GM12878 (cell line): ENCODE measurements at regions not wholly inside any gene's neighbourhood (a gene's known extent, or its start where the extent isn't known, plus 50 kb on each side); places are given as distances from the start of the nearest gene placed in this dataset.

Experiments
- ATAC-seq: fragments of 200-7000 bp; cut with Tn5 transposase; 3 replicates; pipeline ENCODE4 v1.9.1; 2020; ENCODE audit warnings: mild to moderate bottlenecking, moderate library complexity
- BruUV-seq: library from RNA; stranded (reverse); fragments of 400-500 nt; replicated peaks from 2 replicates; lab custom pipeline; 2021; lab: Mats Ljungman, UMichigan
- CTCF ChIA-PET: fragments of 300-600 bp; sonication (Branson Sonifier 250); formaldehyde crosslinking; extraction: SDS; loops from one replicate; lab custom pipeline; 2021; ENCODE audit warnings: inconsistent platforms; lab: Yijun Ruan, JAX
- POLR2A ChIA-PET: fragments of 350-600 bp; formaldehyde crosslinking; extraction: SDS; loops from one replicate; lab custom pipeline; 2021; ENCODE audit warnings: inconsistent platforms; lab: Charles Lee
- RAD21 ChIA-PET: fragments of 300-600 bp; sonication (Branson Sonifier 250); formaldehyde crosslinking; loops from one replicate; lab custom pipeline; 2023; ENCODE audit warnings: antibody characterized with exemption; ENCODE audit not compliant: unreplicated experiment; lab: Charles Lee
- SMC1A ChIA-PET: fragments of 300-600 bp; sonication (Branson Sonifier 250); formaldehyde crosslinking; loops from one replicate; lab custom pipeline; 2023; ENCODE audit not compliant: unreplicated experiment, uncharacterized antibody; lab: Charles Lee
- DNase-seq: peaks from one replicate; pipeline ENCODE4 v3.0.0-alpha.2; 2011; ENCODE audit warnings: low read depth, low spot score
- FAIRE-seq: peaks from 3 replicates; lab custom pipeline; 2011; peaks lifted over from hg19 to GRCh38; lab: Jason Lieb, UNC
- H2AFZ ChIP-seq: 2 replicates; pipeline ENCODE4 v1.6.0; 2011; ENCODE audit warnings: low read depth, low read length, control low read depth; ENCODE audit not compliant: control insufficient read depth
- H3K27ac ChIP-seq: 2 replicates; pipeline ENCODE4 v1.5.1; 2011; ENCODE audit warnings: control low read depth; ENCODE audit not compliant: control insufficient read depth, insufficient read depth
- H3K27me3 ChIP-seq, 2 experiments: replicated peaks in 1 of 2; 2 replicates each; pipeline versions ENCODE4 v1.6.0 to v1.6.1; 2011; ENCODE audit warnings: low read length in 1 of 2; ENCODE audit not compliant: control insufficient read depth in 2 of 2, insufficient read depth in 2 of 2
- H3K36me3 ChIP-seq, 2 experiments: 2 replicates each; pipeline ENCODE4 v1.5.1; 2011; ENCODE audit warnings: low read length in 1 of 2; ENCODE audit not compliant: control insufficient read depth in 2 of 2, insufficient read depth in 2 of 2
- H3K4me1 ChIP-seq: 2 replicates; pipeline ENCODE4 v1.6.1; 2011; ENCODE audit warnings: mild to moderate bottlenecking, low read length, moderate library complexity, mixed read lengths; ENCODE audit not compliant: control insufficient read depth, insufficient read depth
- H3K4me2 ChIP-seq: 2 replicates; pipeline ENCODE4 v1.6.0; 2011; ENCODE audit warnings: control low read depth; ENCODE audit not compliant: control insufficient read depth, insufficient read depth
- H3K4me3 ChIP-seq: fragments of 200-600 bp; sonication (generic); 2 replicates; pipeline ENCODE4 v1.5.1; 2016
- H3K79me2 ChIP-seq: 2 replicates; pipeline ENCODE4 v1.6.0; 2011; ENCODE audit warnings: low read length; ENCODE audit not compliant: control insufficient read depth, insufficient read depth
- H3K9ac ChIP-seq: 2 replicates; pipeline ENCODE4 v1.8.0; 2011; ENCODE audit warnings: low read length, control low read depth, mixed read lengths; ENCODE audit not compliant: control insufficient read depth, insufficient read depth
- H3K9me3 ChIP-seq: replicated peaks from 3 replicates; pipeline ENCODE4 v1.5.1; 2011; ENCODE audit warnings: mild to moderate bottlenecking, low read length; ENCODE audit not compliant: control insufficient read depth, insufficient read depth
- H4K20me1 ChIP-seq: 2 replicates; pipeline ENCODE4 v1.6.0; 2011; ENCODE audit not compliant: control insufficient read depth, insufficient read depth
- CBX3 ChIP-seq: fragments of 200-600 bp; sonication (generic); IDR thresholded peaks from 2 replicates; pipeline ENCODE4 v1.6.1; 2016; ENCODE audit warnings: low read depth, borderline replicate concordance
- CHD4 ChIP-seq: fragments of 200-600 bp; sonication (generic); IDR thresholded peaks from 2 replicates; pipeline ENCODE4 v1.6.1; 2016; ENCODE audit warnings: mild to moderate bottlenecking
- EED ChIP-seq: sonication (generic); IDR thresholded peaks from 2 replicates; pipeline ENCODE4 v1.6.1; 2016; ENCODE audit warnings: antibody characterized with exemption, low read depth
- EGR1 ChIP-seq, 2 experiments: IDR thresholded peaks; 1 replicate in 1 of 2; 2 replicates in 1 of 2; pipeline ENCODE4 v1.6.1; 2011 to 2012; ENCODE audit warnings: low read depth in 2 of 2, low read length in 2 of 2, borderline replicate concordance in 1 of 2, mild to moderate bottlenecking in 1 of 2, moderate library complexity in 1 of 2
- ETV6 ChIP-seq, 2 experiments: fragments of 450-650 bp in 1 of 2; IDR thresholded peaks in 1 of 2; conservative IDR thresholded peaks in 1 of 2; 2 replicates each; pipeline ENCODE4 v1.6.1; 2014; ENCODE audit warnings: antibody characterized with exemption in 1 of 2, borderline replicate concordance in 1 of 2, low read depth in 1 of 2, mild to moderate bottlenecking in 1 of 2, moderate library complexity in 1 of 2
- EZH2 ChIP-seq: IDR thresholded peaks from 2 replicates; pipeline ENCODE4 v1.6.1; 2012; ENCODE audit warnings: low read depth, mild to moderate bottlenecking, control low read depth, inconsistent platforms, low read length, borderline replicate concordance; ENCODE audit not compliant: control insufficient read depth
- HDAC6 ChIP-seq: fragments of 200-600 bp; sonication (generic); IDR thresholded peaks from one replicate; pipeline ENCODE4 v1.8.0; 2017; ENCODE audit warnings: antibody characterized with exemption; ENCODE audit not compliant: unreplicated experiment
- IRF4 ChIP-seq: IDR thresholded peaks from 2 replicates; pipeline ENCODE4 v1.6.1; 2011; ENCODE audit warnings: low read depth, low read length
- KLF5 ChIP-seq: fragments of 450-650 bp; IDR thresholded peaks from 2 replicates; pipeline ENCODE4 v1.6.1; 2014; ENCODE audit warnings: mild to moderate bottlenecking; ENCODE audit not compliant: partially characterized antibody
- MXI1 ChIP-seq: fragments of 150-350 bp; IDR thresholded peaks from 2 replicates; pipeline ENCODE4 v1.6.1; 2011; ENCODE audit warnings: low read depth, mild to moderate bottlenecking, inconsistent platforms, low read length, improper control_type of control experiment
- NBN ChIP-seq: fragments of 450-650 bp; IDR thresholded peaks from 2 replicates; pipeline ENCODE4 v1.6.1; 2016
- RUNX3 ChIP-seq: IDR thresholded peaks from 2 replicates; pipeline ENCODE4 v1.6.1; 2012; ENCODE audit warnings: low read length, inconsistent platforms
- SPI1 ChIP-seq: IDR thresholded peaks from 2 replicates; pipeline ENCODE4 v1.6.1; 2011; ENCODE audit warnings: low read depth, mild to moderate bottlenecking, low read length, moderate library complexity, borderline replicate concordance; ENCODE audit not compliant: insufficient read depth
- ZNF384 ChIP-seq: IDR thresholded peaks from 2 replicates; pipeline ENCODE4 v1.6.1; 2012; ENCODE audit warnings: low read depth, mild to moderate bottlenecking, low read length, improper control_type of control experiment, borderline replicate concordance
- WGBS: methylation state at CpG from one replicate; pipeline ENCODE4 v1.1.6; 2016; ENCODE audit warnings: low lambda C conversion rate; ENCODE audit not compliant: insufficient replicate concordance, insufficient coverage; ENCODE audit errors: missing lambda C conversion rate; 5-methylcytosine and 5-hydroxymethylcytosine counted together
- in situ Hi-C: fragments of 300-500 bp; cut with MboI; formaldehyde crosslinking; loops from 9 replicates; pipeline ENCODE4 v1.14.3; 2018; ENCODE audit warnings: mixed read lengths
- intact Hi-C: fragments of 100-400 bp; cut with micrococcal nuclease; formaldehyde crosslinking; loops from one replicate; pipeline ENCODE4 v1.14.2; 2022; ENCODE audit not compliant: unreplicated experiment

DNA sequence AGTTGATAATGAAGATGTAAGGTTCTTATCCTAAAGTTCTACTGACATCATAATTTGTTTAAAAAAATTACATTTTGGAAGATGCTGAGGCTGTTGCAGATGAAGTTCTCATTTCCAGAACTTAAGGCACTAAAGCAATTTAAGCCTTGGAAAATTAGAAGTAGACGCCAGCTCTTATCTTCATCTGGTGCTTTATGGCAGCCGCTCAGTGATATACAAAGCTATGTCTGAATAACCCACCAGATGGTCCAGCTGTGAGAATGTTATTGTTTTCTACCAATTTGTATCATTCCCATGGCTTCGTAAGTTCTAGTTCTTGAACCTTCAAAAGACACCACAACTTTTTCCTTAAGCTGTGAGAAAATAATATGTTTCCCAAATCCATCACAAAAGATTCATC lies 212.1 kb upstream of the ARID2 start:
- no peaks in the 10 kb centered on the region for H3K79me2 ChIP-seq
- in situ Hi-C loops (no loop called here), intact Hi-C loops (no loop called here)
- no peak overlapping the region for H2AFZ ChIP-seq
- WGBS = 91% methylated on average over 3 of the region's 3 CpGs
- no peaks in the 10 kb centered on the region for H3K27me3 ChIP-seq
- no peak overlapping the region for H3K4me3 ChIP-seq
- no peaks in the 10 kb centered on the region for H4K20me1 ChIP-seq
- CTCF ChIA-PET = interaction anchor here (0.6 to 1.3 kb wide), 2 partner anchors 11 to 188 kb away, joined by 3 to 9 read pairs; no protein-coding TSS in a partner anchor
- BruUV-seq = no TSS peak
- no peaks in the 10 kb centered on the region; the same call in 1 of the 2 replicates for H3K4me1 ChIP-seq
- POLR2A ChIA-PET = no interaction called here
- no peak for DNase-seq
- TF ChIP-seq MXI1 = no peak
- no peak for TF ChIP-seq HDAC6
- RAD21 ChIA-PET = no interaction called here
- ATAC-seq = no peak
- no peaks in the 10 kb centered on the region; the same call in 2 of the 3 replicates for H3K9me3 ChIP-seq
- SMC1A ChIA-PET = interaction anchor here (2.3 kb wide), 1 partner anchor 10 kb away, joined by 9 read pairs; no protein-coding TSS in a partner anchor
- no peak overlapping the region for H3K9ac ChIP-seq
- H3K27ac ChIP-seq = no peak overlapping the region
- FAIRE-seq = no peak
- H3K4me2 ChIP-seq = no peak overlapping the region
- H3K36me3 ChIP-seq = no peaks in the 10 kb centered on the region

DNA sequence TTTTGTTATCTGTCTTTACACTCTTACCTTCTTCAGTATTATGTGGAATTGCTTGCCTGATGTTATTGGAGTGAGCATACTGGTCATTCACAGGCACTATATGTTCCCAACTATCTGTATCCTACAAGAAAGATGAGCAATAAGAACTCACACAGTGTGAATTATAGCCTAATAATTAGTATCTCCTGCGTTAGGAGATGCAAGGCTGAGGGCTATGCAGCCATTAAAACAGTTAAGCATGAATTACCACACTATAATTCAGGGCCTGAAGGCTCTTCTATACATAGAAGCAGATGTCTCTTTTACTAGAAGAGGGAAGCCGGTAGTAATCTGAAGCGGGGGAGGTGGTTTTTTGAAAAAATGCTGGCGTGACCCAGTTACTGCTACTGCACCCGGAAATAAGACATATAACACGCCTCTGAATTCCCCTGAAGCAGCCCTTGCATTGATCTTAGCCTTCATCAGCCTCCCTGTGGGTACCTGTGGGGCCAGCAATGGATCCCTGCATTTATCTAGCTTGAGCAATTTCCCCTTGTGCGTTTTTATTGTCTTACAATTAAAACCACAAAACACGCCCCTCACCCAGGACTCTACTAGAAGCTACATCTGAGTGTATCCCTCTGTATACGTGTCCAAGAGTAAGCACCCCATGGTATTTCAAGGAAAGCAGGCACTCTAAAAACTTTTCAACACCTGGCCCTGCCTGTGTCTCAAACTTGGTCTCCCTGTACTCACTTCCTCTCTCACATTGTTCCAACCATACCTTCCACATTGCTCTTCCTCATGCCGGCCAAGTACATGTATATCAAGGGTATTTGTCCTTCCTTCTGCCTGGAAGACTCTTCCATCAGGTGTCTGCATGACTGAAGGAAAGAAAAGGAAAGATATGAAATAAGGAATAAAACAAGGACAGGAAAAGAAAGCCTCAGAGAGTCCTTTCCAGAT lies 210.9 kb upstream of the ARID2 start:
- WGBS = 22% methylated on average over 10 of the region's 10 CpGs
- Histone ChIP-seq H3K27ac (no peak overlapping the region), H3K36me3 (no peaks in the 10 kb centered on the region), H3K79me2 (no peaks in the 10 kb centered on the region), H3K4me1 (no peaks in the 10 kb centered on the region; the same call in 1 of the 2 replicates), H3K4me2 (no peak overlapping the region), H2AFZ (peak overlapping the region; percentile 82), H4K20me1 (no peaks in the 10 kb centered on the region), H3K9me3 (no peaks in the 10 kb centered on the region; the same call in 2 of the 3 replicates), H3K4me3 (no peak overlapping the region), H3K27me3 (no peaks in the 10 kb centered on the region), H3K9ac (no peak overlapping the region)
- intact Hi-C loops = no loop called here
- ChIA-PET POLR2A (no interaction called here), CTCF (no interaction called here), SMC1A (no interaction called here), RAD21 (no interaction called here)
- BruUV-seq = no TSS peak
- in situ Hi-C loops = no loop called here
- peak; percentile 78 for ATAC-seq
- no peak for TF ChIP-seq CHD4
- no peak for TF ChIP-seq EZH2
- TF ChIP-seq KLF5 = no peak
- 0 out of 2 replicates have a peak, but pooled peaks have one; percentile 9 for TF ChIP-seq RUNX3
- TF ChIP-seq IRF4 = no peak
- no peak for TF ChIP-seq EED
- TF ChIP-seq SPI1 = peak; percentile 75; the same call in 1 of the 2 replicates
- peak in 1 of 2 experiments; percentile 24; a peak in 1 of 4 replicates for TF ChIP-seq ETV6 (conservative IDR thresholded peaks at IDR 0.05 in 1 of 2, IDR thresholded peaks at IDR 0.05 in 1 of 2; ENCODE audit: borderline replicate concordance in 1 of 2, low read depth in 1 of 2)
- TF ChIP-seq CBX3 = no peak
- peak; percentile 50; the same call in 1 of the 2 replicates for TF ChIP-seq ZNF384
- no peak for TF ChIP-seq NBN
- TF ChIP-seq EGR1 (IDR thresholded peaks at IDR 0.05; ENCODE audit: borderline replicate concordance in 1 of 2, low read depth in 2 of 2, low read length in 2 of 2) = peak in 1 of 2 experiments; percentile 32; a peak in 1 of 3 replicates
- FAIRE-seq = peak; percentile 78
- no peak for DNase-seq
